ENCODE measurements at regions not wholly inside any gene's neighbourhood (a gene's known extent, or its start where the extent isn't known, plus 50 kb on each side); places are given as distances from the start of the nearest gene placed in this dataset.
"Not testable (repeated sequence)": the region's sequence is repeated elsewhere in the genome, so short reads cannot be mapped to it uniquely, and the experiment has no call there.

- DNase-seq, result no peak
- no peaks in the 10 kb centered on the region for H3K27me3 ChIP-seq
Observed at GRCh38 chr4:184959309-184959708, 59.0 kb upstream of the HELT start.

DNA sequence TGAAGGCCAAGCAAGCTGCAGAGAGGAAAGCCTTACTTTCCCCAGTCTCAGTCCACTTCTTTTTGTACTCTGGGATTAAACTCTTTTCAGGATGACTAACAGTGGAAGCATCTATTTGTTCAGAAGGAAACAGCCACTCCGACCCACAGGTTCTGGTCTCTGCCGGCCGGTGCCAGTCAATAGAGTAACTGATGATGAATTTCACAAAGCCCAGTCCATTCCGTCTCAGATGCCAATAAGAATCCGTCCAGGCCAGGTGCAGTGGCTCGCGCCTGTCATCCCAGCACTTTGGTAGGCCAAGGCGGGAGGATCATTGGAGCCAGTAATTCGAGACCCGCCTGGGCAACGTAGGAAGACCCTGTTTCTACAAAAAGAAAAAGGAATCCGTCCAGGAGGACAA is 58.5 kb upstream of the HELT start:
- H3K9me3 ChIP-seq, result no peaks in the 10 kb centered on the region
- H3K36me3 ChIP-seq, result no peaks in the 10 kb centered on the region
- H3K27me3 ChIP-seq, result no peaks in the 10 kb centered on the region
- intact Hi-C loops (cut with DNase I; ENCODE audit: low total_unique reads), result loop anchor here (10.0 kb wide), 1 partner anchor 785 kb away; no protein-coding TSS in a partner anchor
- no peak overlapping the region for H3K4me3 ChIP-seq
- TF ChIP-seq CTCF (IDR thresholded peaks at IDR 0.05) (no peak), POLR2A (IDR thresholded peaks at IDR 0.05) (no peak)
- no peaks in the 10 kb centered on the region for H3K4me1 ChIP-seq
- no peak for DNase-seq
- H3K27ac ChIP-seq, result no peak overlapping the region

More at GRCh38 chr4:184959309-184959708, 59.0 kb upstream of the HELT start:
- Histone ChIP-seq H3K36me3 (no peaks in the 10 kb centered on the region), H3K9me3 (no peaks in the 10 kb centered on the region), H3K4me3 (no peak overlapping the region), H3K27ac (no peak overlapping the region), H3K4me1 (no peaks in the 10 kb centered on the region)
- TF ChIP-seq CTCF (IDR thresholded peaks at IDR 0.05), result no peak
- intact Hi-C loops (cut with DNase I; ENCODE audit: low total_unique reads), result loop anchor here (10.0 kb wide), 1 partner anchor 785 kb away; no protein-coding TSS in a partner anchor

DNA sequence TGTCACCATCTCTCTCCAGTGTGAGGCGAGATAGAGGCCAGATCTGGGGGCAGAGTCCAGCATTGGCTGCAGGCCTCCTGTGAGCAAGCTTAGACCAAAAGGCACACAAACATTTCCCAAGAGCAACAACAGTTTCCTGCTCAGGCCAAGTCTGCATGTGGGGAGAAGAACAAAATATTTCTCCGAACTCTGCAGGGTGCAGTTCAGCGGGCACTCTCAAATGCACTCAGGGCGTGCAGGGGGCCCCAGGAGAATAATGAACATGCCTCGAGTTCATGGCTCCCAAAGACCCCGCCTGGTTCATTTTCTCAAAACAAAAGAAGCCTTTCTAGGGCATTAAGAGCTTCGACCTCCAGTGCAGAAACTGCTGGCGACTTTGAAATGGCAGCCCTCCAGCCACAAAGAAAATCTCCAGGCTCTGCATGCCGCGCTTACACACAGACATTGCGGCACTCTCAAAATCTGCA is 57.8 kb upstream of the HELT start:
- Histone ChIP-seq H3K4me3 (no peak overlapping the region), H3K27me3 (no peaks in the 10 kb centered on the region), H3K27ac (no peak overlapping the region), H3K36me3 (no peaks in the 10 kb centered on the region), H3K4me1 (no peaks in the 10 kb centered on the region), H3K9me3 (no peaks in the 10 kb centered on the region)
- intact Hi-C loops (cut with DNase I; ENCODE audit: low total_unique reads), result no loop called here
- TF ChIP-seq CTCF (IDR thresholded peaks at IDR 0.05) (no peak), POLR2A (IDR thresholded peaks at IDR 0.05) (no peak)
- DNase-seq, result peak in 1 of 2 donors; percentile 46

GRCh38 chr4:184961660-184962059 is 56.6 kb upstream of the HELT start:
- no peak for DNase-seq
- Histone ChIP-seq H3K4me3 (no peak overlapping the region), H3K27me3 (no peaks in the 10 kb centered on the region), H3K4me1 (no peaks in the 10 kb centered on the region), H3K9me3 (no peaks in the 10 kb centered on the region), H3K36me3 (no peaks in the 10 kb centered on the region), H3K27ac (no peak overlapping the region)
- no peak for TF ChIP-seq CTCF (IDR thresholded peaks at IDR 0.05)
- TF ChIP-seq POLR2A (IDR thresholded peaks at IDR 0.05), result no peak
- intact Hi-C loops (cut with DNase I; ENCODE audit: low total_unique reads), result no loop called here

DNA sequence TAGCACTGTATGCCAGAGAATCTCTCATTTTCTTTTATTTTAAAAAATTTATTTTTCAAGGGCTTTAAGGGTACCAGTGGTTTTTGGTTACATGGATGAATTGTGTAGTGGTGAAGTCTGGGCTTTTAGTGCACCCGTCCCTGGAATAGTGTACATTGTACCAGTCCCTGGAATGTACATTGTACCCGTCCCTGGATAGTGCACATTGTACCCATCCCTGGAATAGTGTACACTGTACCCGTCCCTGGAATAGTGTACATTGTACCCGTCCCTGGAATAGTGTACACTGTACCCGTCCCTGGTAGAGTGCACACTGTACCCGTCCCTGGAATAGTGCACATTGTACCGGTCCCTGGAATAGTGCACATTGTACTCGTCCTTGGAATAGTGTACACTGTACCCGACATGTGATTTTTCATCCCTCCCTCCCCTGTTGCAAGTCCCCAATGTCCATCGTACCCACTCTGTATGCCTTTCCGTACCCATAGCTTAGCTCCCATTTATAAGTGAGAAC is 56.1 kb upstream of the HELT start:
- TF ChIP-seq POLR2A (IDR thresholded peaks at IDR 0.05) (no peak), CTCF (IDR thresholded peaks at IDR 0.05) (no peak)
- intact Hi-C loops (cut with DNase I; ENCODE audit: low total_unique reads), result no loop called here
- H3K4me3 ChIP-seq, result no peak overlapping the region
- H3K27ac ChIP-seq, result no peak overlapping the region
- H3K27me3 ChIP-seq, result no peaks in the 10 kb centered on the region
- H3K9me3 ChIP-seq, result no peaks in the 10 kb centered on the region
- H3K36me3 ChIP-seq, result no peaks in the 10 kb centered on the region
- H3K4me1 ChIP-seq, result no peaks in the 10 kb centered on the region
- no peak for DNase-seq

GRCh38 chr4:184965230-184966050 is 52.9 kb upstream of the HELT start:
- H3K4me1 ChIP-seq; H3K27ac ChIP-seq; H3K4me3 ChIP-seq; H3K9me3 ChIP-seq; H3K36me3 ChIP-seq; DNase-seq; H3K27me3 ChIP-seq; intact Hi-C loops (cut with DNase I; ENCODE audit: low total_unique reads): not testable (repeated sequence)

DNA sequence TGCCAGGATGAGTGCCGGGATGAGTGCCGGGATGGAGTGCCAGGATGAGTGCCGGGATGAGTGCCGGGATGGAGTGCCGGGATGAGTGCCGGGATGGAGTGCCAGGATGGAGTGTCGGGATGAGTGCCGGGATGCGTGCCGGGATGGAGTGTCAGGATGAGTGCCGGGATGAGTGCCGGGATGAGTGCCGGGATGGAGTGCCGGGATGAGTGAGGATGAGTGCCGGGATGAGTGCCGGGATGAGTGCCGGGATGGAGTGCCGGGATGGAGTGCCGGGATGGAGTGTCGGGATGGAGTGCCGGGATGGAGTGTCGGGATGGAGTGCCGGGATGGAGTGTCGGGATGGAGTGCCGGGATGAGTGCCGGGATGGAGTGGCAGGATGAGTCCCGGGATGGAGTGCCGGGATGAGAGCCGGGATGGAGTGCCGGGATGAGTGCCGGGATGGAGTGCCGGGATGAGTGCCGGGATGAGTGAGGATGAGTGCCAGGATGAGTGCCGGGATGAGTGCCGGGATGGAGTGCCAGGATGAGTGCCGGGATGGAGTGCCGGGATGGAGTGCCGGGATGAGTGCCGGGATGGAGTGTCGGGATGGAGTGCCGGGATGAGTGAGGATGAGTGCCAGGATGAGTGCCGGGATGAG is 52.1 kb upstream of the HELT start:
- H3K9me3 ChIP-seq; DNase-seq; H3K4me1 ChIP-seq; H3K4me3 ChIP-seq; intact Hi-C loops (cut with DNase I; ENCODE audit: low total_unique reads); H3K27me3 ChIP-seq; H3K36me3 ChIP-seq; H3K27ac ChIP-seq: not testable (repeated sequence)
